Activated gamma-delta T cell (primary cell): ENCODE measurements at regions not wholly inside any gene's neighbourhood (a gene's known extent, or its start where the extent isn't known, plus 50 kb on each side); places are given as distances from the start of the nearest gene placed in this dataset.
"Not testable (repeated sequence)": the region's sequence is repeated elsewhere in the genome, so short reads cannot be mapped to it uniquely, and the experiment has no call there.

Source experiments
- DNase-seq: peaks from one replicate; lab custom pipeline; 2025; lab: John Stamatoyannopoulos, UW

- DNase-seq, result no peak
Observed at GRCh38 chr5:168072665-168073064, 218.8 kb upstream of the WWC1 start.

GRCh38 chr5:168073311-168073710 is 218.1 kb upstream of the WWC1 start:
- no peak for DNase-seq

GRCh38 chr5:168073991-168074800 is 217.2 kb upstream of the WWC1 start:
- no peak for DNase-seq

GRCh38 chr5:168075387-168075786 is 216.1 kb upstream of the WWC1 start:
- DNase-seq, result no peak

- no peak for DNase-seq
Observed at GRCh38 chr5:168076561-168076991, 214.9 kb upstream of the WWC1 start.

DNA sequence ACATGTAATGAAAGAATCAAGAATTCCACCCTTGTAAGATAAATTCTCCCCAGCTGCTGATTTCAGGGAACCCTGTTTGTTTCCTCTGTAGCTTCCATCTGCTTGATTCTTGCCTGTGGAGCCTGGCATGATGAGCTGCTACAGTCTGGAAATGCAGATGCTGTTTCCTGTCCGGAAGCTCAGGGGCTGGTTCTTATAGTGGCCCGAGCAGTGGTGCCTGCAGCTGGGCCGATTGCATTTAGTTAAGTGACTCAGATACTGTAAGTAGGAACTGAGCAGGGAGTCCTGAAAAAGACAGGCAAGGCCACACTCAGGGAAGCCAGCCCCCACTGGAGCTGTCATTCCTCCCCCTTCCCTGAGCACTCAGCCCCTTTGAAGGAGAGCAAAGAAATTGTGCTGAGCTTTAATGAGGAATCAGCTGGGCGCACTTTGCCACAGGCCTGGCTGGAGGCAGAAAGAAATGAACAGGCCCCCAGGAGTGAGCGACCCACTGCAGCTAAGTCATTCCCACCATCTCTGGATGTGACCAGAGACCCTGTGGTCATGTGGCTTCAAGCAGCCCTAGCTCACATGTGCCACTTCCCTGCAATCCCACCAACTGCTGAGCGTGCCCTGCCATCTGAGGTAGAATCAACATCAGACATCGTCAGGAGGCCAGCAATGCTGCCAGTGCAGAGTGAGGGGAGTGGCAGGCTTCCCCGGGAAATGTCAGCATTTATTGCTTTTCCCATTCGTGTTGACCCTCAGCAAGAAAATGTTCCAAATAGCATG is 206.0 kb upstream of the WWC1 start:
- DNase-seq, result no peak

DNA sequence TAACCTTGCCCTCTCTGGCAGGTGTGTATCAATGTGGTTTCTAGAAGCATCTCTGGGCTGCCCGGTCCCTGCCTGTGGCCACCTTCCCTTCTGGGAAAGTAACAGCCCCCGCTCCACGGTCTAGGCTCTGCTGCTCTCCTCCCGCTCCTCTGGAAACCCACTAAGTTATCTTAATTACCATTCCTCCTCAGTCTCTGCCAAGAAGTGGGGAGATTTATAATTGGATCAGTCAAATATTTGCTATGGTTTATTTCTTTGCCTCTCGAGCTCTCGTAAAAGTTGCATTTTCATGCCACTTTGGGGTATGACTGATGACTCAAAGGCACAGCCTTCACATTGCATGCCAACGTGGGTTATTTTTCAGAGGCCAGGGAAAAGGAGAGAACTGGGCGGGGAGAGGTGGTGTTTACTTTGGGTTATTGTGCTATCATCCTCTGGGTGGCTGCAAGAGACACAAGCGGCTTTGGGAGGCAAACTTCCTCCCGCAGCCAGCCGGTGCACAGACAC is 205.3 kb upstream of the WWC1 start:
- DNase-seq, result no peak

GRCh38 chr5:168086746-168087145 is 204.7 kb upstream of the WWC1 start:
- DNase-seq, result no peak

GRCh38 chr5:168088410-168089173 is 202.9 kb upstream of the WWC1 start:
- no peak for DNase-seq

- DNase-seq, result no peak
Observed at GRCh38 chr5:168089201-168089887, 202.1 kb upstream of the WWC1 start.

GRCh38 chr5:168092209-168093185 is 198.9 kb upstream of the WWC1 start:
- no peak for DNase-seq

DNA sequence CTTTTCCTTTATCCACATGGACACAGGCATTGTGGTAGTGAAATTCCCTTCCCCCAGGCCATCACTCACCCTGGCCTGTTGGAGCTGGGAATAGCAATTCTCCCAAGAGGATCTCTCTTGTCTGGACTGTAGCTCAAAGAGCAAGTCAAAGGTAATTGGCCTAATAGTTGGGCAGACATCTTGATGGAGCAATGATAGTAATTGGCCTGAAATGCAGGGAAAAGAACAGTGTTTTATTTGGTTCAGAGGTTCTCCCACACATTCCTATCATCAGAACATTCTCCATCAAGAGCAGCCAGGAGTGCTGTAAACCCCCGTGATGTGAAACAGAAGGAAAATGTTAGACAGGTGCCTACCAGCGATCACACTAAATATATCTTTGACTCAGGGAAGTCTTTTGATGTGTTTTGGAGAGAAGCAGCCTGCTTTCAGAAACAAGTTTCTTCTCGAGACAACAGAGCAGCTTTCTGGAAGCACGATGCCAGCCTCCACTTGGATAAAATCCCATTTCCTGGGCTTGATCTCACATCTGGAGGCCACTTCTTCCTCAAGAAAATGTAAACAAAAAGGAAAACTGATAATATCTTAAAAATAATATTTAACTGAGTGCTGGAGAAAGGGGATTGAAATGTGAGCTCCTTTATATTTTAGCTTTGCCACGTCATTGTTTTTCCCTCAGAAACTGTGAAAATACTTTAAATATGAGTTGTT is 198.1 kb upstream of the WWC1 start:
- no peak for DNase-seq

GRCh38 chr5:168096525-168096924 is 194.9 kb upstream of the WWC1 start:
- DNase-seq, result no peak

GRCh38 chr5:168097876-168098653 is 193.4 kb upstream of the WWC1 start:
- DNase-seq, result no peak

- DNase-seq, result no peak
Observed at GRCh38 chr5:168101352-168101751, 190.1 kb upstream of the WWC1 start.

GRCh38 chr5:168103018-168103417 is 188.4 kb upstream of the WWC1 start:
- DNase-seq, result not testable (repeated sequence)

DNA sequence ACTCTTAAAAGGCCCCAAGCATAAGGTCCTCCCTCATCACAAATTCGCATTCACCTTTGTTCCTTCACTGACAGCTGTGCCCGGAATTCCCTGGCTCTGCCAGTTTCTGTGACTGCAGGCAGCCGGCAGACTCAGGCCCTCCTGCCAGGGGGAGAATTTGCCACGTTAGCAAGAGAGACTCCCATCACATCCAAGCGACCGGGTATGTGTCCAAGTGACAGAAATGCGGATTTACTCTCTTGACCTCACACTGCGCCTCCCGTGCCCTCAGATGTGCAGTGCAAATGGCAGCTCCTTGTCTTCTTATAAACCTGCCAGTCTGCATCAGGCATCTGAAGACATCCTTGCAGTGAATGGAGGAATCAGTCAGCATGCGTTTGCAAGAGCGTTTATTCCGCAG is 187.1 kb upstream of the WWC1 start:
- no peak for DNase-seq

GRCh38 chr5:168104811-168105481 is 186.5 kb upstream of the WWC1 start:
- DNase-seq, result no peak
